Neuronal stem cell (in vitro differentiated cells): ENCODE measurements at regions not wholly inside any gene's neighbourhood (a gene's known extent, or its start where the extent isn't known, plus 50 kb on each side); places are given as distances from the start of the nearest gene placed in this dataset.
A peak's percentile ranks its signal among the peaks of the same experiment; 100 is the strongest.
"Not testable (repeated sequence)": the region's sequence is repeated elsewhere in the genome, so short reads cannot be mapped to it uniquely, and the experiment has no call there.

ENCODE experiments used
- DNase-seq: peaks from one replicate; pipeline ENCODE4 v3.0.0-alpha.2; 2013; ENCODE audit warnings: low spot score
- H2AFZ ChIP-seq: one replicate; pipeline ENCODE4 v1.6.1; 2013; ENCODE audit warnings: mild to moderate bottlenecking, low read length, inconsistent platforms
- H2AK5ac ChIP-seq: 2 replicates; pipeline ENCODE4 v1.6.1; 2013; ENCODE audit warnings: low read depth, mild to moderate bottlenecking, inconsistent platforms, low read length, moderate library complexity, mixed read lengths
- H2BK120ac ChIP-seq: 2 replicates; pipeline ENCODE4 v1.6.1; 2013; ENCODE audit warnings: low read depth, mild to moderate bottlenecking, inconsistent platforms, low read length, moderate library complexity, mixed read lengths
- H2BK12ac ChIP-seq: one replicate; pipeline ENCODE4 v1.6.1; 2013; ENCODE audit warnings: low read length, inconsistent platforms
- H2BK15ac ChIP-seq: 2 replicates; pipeline ENCODE4 v1.6.1; 2013; ENCODE audit warnings: mild to moderate bottlenecking, low read length, inconsistent platforms, mixed read lengths
- H2BK5ac ChIP-seq: one replicate; pipeline ENCODE4 v1.6.1; 2013; ENCODE audit warnings: inconsistent platforms, mild to moderate bottlenecking, low read length, moderate library complexity
- H3K14ac ChIP-seq: one replicate; pipeline ENCODE4 v1.6.1; 2013; ENCODE audit warnings: low read length, inconsistent platforms
- H3K18ac ChIP-seq: 2 replicates; pipeline ENCODE4 v1.6.1; 2013; ENCODE audit warnings: low read length, inconsistent platforms
- H3K23ac ChIP-seq: 2 replicates; pipeline ENCODE4 v1.6.1; 2013; ENCODE audit warnings: low read depth, mild to moderate bottlenecking, mixed read lengths, low read length, inconsistent platforms; ENCODE audit not compliant: poor library complexity
- H3K27ac ChIP-seq: replicated peaks from 3 replicates; pipeline ENCODE4 v1.5.1; 2013; ENCODE audit warnings: low read length, inconsistent platforms
- H3K27me3 ChIP-seq, 3 experiments: 2 replicates each; pipeline ENCODE4 v1.6.1; 2013; ENCODE audit warnings: low read length in 3 of 3, mild to moderate bottlenecking in 2 of 3, inconsistent platforms in 1 of 3, low read depth in 1 of 3, mixed read lengths in 1 of 3, moderate library complexity in 1 of 3; ENCODE audit not compliant: control insufficient read depth in 3 of 3, insufficient read depth in 3 of 3
- H3K36me3 ChIP-seq, 2 donors: replicated peaks in 1 of 2; 2 replicates each; pipeline ENCODE4 v1.6.1; 2013; ENCODE audit warnings: low read length in 2 of 2; ENCODE audit not compliant: control insufficient read depth in 2 of 2, insufficient read depth in 2 of 2
- H3K4ac ChIP-seq: 2 replicates; pipeline ENCODE4 v1.6.1; 2013; ENCODE audit warnings: inconsistent platforms, mild to moderate bottlenecking, low read length, moderate library complexity
- H3K4me1 ChIP-seq, 2 donors: 1 replicate in 1 of 2; 2 replicates in 1 of 2; pipeline ENCODE4 v1.6.1; 2013; ENCODE audit warnings: low read length in 2 of 2, low read depth in 1 of 2; ENCODE audit not compliant: control insufficient read depth in 2 of 2, insufficient read depth in 1 of 2
- H3K4me2 ChIP-seq: one replicate; pipeline ENCODE4 v1.6.1; 2013; ENCODE audit warnings: mild to moderate bottlenecking, low read length, inconsistent platforms; ENCODE audit not compliant: insufficient read depth, poor library complexity, severe bottlenecking
- H3K4me3 ChIP-seq, 2 donors: 2 replicates each; pipeline ENCODE4 v1.5.1; 2013; ENCODE audit warnings: low read length in 2 of 2, mild to moderate bottlenecking in 2 of 2, inconsistent platforms in 1 of 2, moderate library complexity in 1 of 2
- H3K79me1 ChIP-seq: one replicate; pipeline ENCODE4 v1.6.1; 2013; ENCODE audit warnings: low read depth, mild to moderate bottlenecking, inconsistent platforms, low read length, moderate library complexity
- H3K9ac ChIP-seq: one replicate; pipeline ENCODE4 v1.6.1; 2013; ENCODE audit warnings: mild to moderate bottlenecking, low read depth, low read length, inconsistent platforms; ENCODE audit not compliant: poor library complexity
- H3K9me3 ChIP-seq, 2 donors: replicated peaks in 1 of 2; 2 replicates each; pipeline versions ENCODE3 to v1.6.1; 2013; ENCODE audit warnings: low read length in 2 of 2, mild to moderate bottlenecking in 2 of 2, inconsistent platforms in 1 of 2, low read depth in 1 of 2, mixed read lengths in 1 of 2, moderate library complexity in 1 of 2; ENCODE audit not compliant: control insufficient read depth in 2 of 2, insufficient read depth in 1 of 2
- H4K8ac ChIP-seq: one replicate; pipeline ENCODE4 v1.6.1; 2013; ENCODE audit warnings: low read depth, mild to moderate bottlenecking, inconsistent platforms, low read length, moderate library complexity
- H4K91ac ChIP-seq: one replicate; pipeline ENCODE4 v1.6.1; 2013; ENCODE audit warnings: low read length, low read depth, mild to moderate bottlenecking, inconsistent platforms; ENCODE audit not compliant: poor library complexity
- WGBS, 2 donors: extraction: QIAGEN DNeasy Blood & Tissue Kit; methylation state at CpG; one replicate each; pipeline ENCODE4 v1.1.7; 2013; ENCODE audit warnings: missing lambda C conversion rate in 2 of 2, mixed read lengths in 1 of 2; ENCODE audit not compliant: insufficient read length in 2 of 2, insufficient replicate concordance in 1 of 2; ENCODE audit errors: extremely low coverage in 2 of 2; 5-methylcytosine and 5-hydroxymethylcytosine counted together

DNA sequence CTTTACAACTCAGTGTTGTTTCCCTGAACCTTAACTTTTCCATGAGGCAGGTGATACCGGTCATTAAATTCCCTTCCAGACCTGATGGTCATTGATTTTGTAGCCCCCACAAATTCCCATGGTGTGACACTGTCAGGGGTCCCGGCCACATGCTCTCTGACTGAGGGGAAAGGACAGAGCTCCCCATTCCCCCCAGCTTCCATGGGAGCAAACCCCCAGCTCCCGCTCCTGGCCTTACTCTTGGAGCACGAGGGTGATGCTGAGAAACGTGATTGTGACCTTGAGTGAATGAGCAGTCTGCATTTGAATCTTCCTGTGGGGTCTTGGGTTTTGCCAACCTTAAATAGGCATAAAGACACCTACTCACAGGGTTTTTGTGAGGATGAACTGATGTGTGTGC is 366.8 kb downstream of the RPS6KC1 start:
- Histone ChIP-seq H2BK5ac (no peak overlapping the region), H3K79me1 (no peaks in the 10 kb centered on the region), H3K4me3 (no peak overlapping the region), H4K8ac (no peak overlapping the region), H3K27me3 (no peaks in the 10 kb centered on the region), H2BK15ac (no peak overlapping the region), H3K27ac (no peak overlapping the region), H3K4me2 (no peak overlapping the region), H3K23ac (no peak overlapping the region), H3K36me3 (no peaks in the 10 kb centered on the region), H3K9me3 (peaks cover 0 to 3% of the 10 kb centered on the region in 2 donors), H2AFZ (no peak overlapping the region), H3K18ac (no peak overlapping the region), H3K9ac (no peak overlapping the region), H4K91ac (no peak overlapping the region), H2BK120ac (no peak overlapping the region), H3K4me1 (no peaks in the 10 kb centered on the region), H3K4ac (no peak overlapping the region), H2AK5ac (no peak overlapping the region), H3K14ac (no peak overlapping the region), H2BK12ac (no peak overlapping the region)
- DNase-seq: no peak
- no CpG with 5 or more reads among the region's 5 CpGs for WGBS, 2 donors

DNA sequence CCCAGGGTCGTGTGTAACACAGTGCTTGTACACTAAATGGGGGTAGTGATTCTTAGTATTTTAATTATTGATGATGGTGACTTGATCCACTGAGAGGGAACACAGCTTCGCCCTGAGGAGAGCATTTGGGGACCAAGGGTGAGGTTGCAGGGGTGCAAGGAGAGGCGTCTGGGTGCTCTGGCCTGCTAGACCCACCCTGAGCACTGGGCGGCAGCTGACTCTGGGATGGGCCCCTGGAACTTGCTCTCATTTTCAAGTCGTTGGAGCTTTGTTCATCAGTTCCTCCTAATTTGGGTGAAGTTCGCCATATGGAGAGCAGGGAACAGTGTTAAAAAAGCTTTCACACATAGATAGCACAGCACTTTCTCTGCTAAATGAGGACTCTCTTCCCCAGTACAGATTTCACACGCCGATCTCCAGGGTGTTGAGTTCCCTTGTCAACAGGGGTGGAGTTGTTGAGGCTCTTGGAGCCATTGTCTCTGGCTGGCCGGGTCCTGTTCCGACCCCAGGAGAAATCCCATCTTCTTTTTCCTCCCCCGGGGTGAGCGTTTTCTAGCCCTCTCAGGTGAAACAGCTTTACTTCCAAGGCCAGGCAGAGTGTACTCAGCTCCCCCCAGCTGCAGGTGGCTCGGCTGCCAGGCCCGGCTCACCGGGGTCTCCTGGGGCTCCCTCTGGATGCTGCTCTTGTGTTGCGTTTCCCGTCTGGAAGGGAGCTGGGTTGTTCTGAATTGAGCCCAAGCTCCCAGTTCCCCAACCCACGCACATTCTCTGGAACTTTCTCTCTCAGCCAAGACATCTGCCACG is 367.4 kb downstream of the RPS6KC1 start:
- no peaks in the 10 kb centered on the region for H3K36me3 ChIP-seq
- H3K9ac ChIP-seq: no peak overlapping the region
- no peak for DNase-seq
- no peak overlapping the region for H3K4me2 ChIP-seq
- no peak overlapping the region for H2BK15ac ChIP-seq
- H2AK5ac ChIP-seq: no peak overlapping the region
- H2BK5ac ChIP-seq: no peak overlapping the region
- no peaks in the 10 kb centered on the region for H3K79me1 ChIP-seq
- no peak overlapping the region for H4K91ac ChIP-seq
- no peaks in the 10 kb centered on the region for H3K27me3 ChIP-seq
- H3K18ac ChIP-seq: peak overlapping the region; percentile 73
- H2AFZ ChIP-seq: no peak overlapping the region
- H3K4me3 ChIP-seq: no peak overlapping the region
- no CpG with 5 or more reads among the region's 19 CpGs for WGBS, 2 donors
- no peak overlapping the region for H2BK12ac ChIP-seq
- H3K23ac ChIP-seq: no peak overlapping the region
- H3K9me3 ChIP-seq: peaks cover 0 to 3% of the 10 kb centered on the region in 2 donors
- H4K8ac ChIP-seq: no peak overlapping the region
- H3K4me1 ChIP-seq: no peaks in the 10 kb centered on the region
- H2BK120ac ChIP-seq: no peak overlapping the region
- no peak overlapping the region for H3K4ac ChIP-seq
- no peak overlapping the region for H3K27ac ChIP-seq
- no peak overlapping the region for H3K14ac ChIP-seq

DNA sequence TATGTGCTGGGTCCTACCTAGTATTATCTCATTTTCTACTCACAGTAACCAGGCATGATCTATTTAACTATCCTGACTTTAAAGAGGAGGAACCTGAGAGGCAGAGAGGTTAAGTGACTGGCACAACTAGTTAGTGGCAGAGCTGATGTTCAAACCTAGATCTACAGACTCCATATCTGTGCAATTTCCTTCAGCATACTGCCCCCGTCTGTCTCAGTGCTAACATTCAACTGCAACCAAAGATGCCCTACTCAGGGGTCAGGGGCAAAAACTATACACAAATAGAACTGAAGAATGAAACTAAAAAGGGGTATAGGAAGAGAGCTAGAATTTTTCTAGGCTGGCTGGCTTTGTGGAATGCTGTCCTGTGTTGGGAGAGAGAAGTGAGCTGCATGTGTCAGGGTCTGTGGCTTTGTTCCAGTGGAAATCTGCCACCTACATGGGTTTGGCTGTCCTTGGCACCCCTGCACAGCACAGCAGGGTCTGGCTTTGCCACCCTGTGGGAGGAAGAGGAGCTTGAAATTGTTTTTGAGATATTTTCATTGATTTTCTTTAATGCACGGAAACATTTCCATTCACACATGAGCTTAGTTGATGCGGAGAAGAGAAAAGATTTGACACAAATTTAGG is 368.5 kb downstream of the RPS6KC1 start:
- no peak overlapping the region for H3K9ac ChIP-seq
- no peak overlapping the region for H2AK5ac ChIP-seq
- H2AFZ ChIP-seq: no peak overlapping the region
- no peak overlapping the region for H2BK15ac ChIP-seq
- no peaks in the 10 kb centered on the region for H3K36me3 ChIP-seq
- no peak overlapping the region for H3K4me2 ChIP-seq
- peaks cover 0 to 3% of the 10 kb centered on the region in 2 donors for H3K9me3 ChIP-seq
- H2BK12ac ChIP-seq: no peak overlapping the region
- H3K27me3 ChIP-seq: no peaks in the 10 kb centered on the region
- no peaks in the 10 kb centered on the region for H3K4me1 ChIP-seq
- no peak overlapping the region for H4K91ac ChIP-seq
- no peak overlapping the region for H2BK120ac ChIP-seq
- WGBS, 2 donors: no CpG with 5 or more reads among the region's 3 CpGs
- no peak overlapping the region for H3K23ac ChIP-seq
- H4K8ac ChIP-seq: no peak overlapping the region
- H3K4me3 ChIP-seq: no peak overlapping the region
- H3K79me1 ChIP-seq: no peaks in the 10 kb centered on the region
- no peak overlapping the region for H3K18ac ChIP-seq
- DNase-seq: no peak
- no peak overlapping the region for H2BK5ac ChIP-seq
- H3K4ac ChIP-seq: no peak overlapping the region
- no peak overlapping the region for H3K14ac ChIP-seq
- no peak overlapping the region for H3K27ac ChIP-seq

DNA sequence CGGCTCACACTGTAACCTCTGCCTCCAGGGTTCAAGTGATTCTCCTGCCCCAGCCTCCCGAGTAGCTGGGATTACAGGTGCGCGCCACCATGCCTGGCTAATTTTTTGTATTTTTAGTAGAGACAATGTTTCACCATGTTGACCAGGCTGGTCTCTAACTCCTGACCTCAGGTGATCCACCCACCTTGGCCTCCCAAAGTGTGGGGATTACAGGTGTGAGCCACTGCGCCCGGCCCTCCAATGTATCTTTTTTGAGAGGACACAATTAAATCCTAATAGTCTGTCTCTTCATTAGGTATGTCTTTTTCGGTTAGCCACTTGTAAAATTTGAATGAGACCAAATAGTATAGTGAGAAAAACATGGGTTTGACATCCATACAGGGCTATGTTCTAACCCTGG is 370.1 kb downstream of the RPS6KC1 start:
- H3K4ac ChIP-seq, H2BK12ac ChIP-seq, H3K14ac ChIP-seq, H2AFZ ChIP-seq, DNase-seq, H3K18ac ChIP-seq, H4K91ac ChIP-seq, H2AK5ac ChIP-seq, H3K4me1 ChIP-seq, H3K27ac ChIP-seq, H2BK120ac ChIP-seq, H2BK5ac ChIP-seq, H3K9me3 ChIP-seq, H3K36me3 ChIP-seq, H3K79me1 ChIP-seq, H2BK15ac ChIP-seq, H3K27me3 ChIP-seq, H3K4me3 ChIP-seq, H3K4me2 ChIP-seq, H4K8ac ChIP-seq, H3K9ac ChIP-seq, H3K23ac ChIP-seq: not testable (repeated sequence)
- whole genome bisulfite sequencing, 2 donors: no CpG with 5 or more reads among the region's 7 CpGs
